Left hindlimb (tissue), 1 donor: ENCODE measurements at regions not wholly inside any gene's neighbourhood (a gene's known extent, or its start where the extent isn't known, plus 50 kb on each side); places are given as distances from the start of the nearest gene placed in this dataset.

Source experiments
- DNase-seq: peaks from one replicate; pipeline ENCODE4 v3.0.0-alpha.2; 2018

DNA sequence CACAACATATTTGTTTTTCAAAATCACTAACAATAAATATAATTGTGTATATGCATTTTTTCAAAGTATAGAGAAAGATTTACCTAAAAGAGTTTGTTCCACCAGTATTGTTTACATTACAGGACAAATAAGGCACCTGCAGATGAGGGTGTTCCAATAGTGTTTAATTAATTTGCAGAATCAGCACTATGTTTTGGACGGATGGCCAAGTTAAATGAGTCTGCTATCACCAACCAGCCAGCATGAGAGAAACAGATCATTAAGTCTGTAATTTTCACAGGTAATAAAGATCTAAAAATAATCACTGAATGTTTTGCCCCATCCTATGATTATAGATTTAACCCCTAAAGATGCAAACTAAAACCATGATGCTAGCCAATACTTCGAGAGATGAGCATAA, 2247.0 kb downstream of the NCAM2 start:
- DNase-seq = no peak

DNA sequence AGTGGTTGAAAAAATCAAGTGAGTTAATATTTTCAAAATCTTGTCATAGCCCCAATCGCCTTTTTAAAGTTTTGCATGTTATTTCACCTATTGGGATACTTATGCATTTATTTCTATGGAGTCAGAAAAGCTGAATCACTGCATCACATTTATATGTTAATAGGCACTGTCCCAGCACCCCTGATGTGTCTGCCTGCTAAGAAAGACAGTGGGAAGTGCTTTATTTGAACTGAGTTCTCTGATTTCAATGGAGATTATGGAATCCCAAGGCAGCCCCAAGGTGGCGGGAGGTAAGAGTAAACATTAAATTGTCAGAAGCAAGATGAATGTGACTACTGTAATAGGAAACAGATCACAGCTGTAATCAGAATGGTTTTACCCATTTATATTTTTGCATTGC, 2225.7 kb downstream of the NCAM2 start:
- DNase-seq = no peak

DNA sequence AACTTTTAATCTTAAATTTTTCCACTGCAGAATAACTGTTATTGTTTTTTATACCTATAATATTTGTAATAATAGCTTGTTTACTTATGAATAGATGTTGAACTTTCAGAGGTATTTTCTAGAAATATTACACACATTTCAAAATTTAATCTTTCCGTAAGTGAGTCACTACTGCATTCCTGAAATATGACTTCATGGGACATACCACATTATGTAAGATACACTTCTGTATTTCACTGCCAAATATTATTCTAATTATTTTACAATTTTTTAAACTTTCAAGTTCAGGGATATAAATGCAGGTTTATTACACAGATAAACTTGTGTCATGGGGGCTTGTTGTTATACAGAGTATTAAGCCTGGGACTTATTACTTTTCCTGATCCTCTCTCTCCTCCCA, 2220.5 kb downstream of the NCAM2 start:
- DNase-seq = no peak

DNA sequence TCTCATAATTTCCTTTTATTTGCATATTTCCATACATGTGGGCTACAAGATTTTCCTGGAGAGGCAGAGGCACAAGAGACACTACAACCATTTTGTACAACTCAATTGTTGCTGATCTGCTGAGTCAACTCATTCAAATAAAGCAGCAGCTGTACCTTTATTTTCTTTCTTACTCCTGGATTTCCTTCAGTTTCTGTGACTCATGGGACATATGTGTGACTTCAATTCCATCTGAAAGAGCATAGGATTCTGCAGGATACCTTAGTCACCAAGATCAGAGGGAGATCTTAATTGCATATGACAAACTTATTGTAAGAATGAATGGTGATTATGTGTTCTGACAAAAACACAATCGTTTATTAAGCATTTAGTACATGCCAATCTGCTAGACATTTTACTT, 2219.4 kb downstream of the NCAM2 start:
- DNase-seq = no peak

DNA sequence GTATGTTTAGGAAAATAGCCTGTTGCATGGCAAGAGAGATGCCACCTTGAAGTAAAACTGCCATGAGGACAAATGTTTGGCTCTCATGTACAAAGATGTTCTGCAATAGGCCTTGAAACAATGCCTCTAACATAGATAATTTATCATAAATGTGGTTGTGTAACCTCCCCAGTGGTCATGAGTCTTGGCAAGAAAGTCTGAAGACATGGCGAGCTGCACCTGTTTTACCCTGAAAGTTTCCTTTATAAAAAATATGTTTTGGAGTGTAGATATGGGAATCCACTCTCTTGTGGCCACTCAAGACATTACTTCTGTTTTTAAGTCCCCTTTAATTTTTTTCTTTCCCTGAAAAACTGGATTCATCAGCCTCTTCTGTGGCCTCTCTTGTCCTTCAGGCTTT, 2217.1 kb downstream of the NCAM2 start:
- DNase-seq = no peak
